Epithelial cell of proximal tubule (primary cell): ENCODE measurements at regions not wholly inside any gene's neighbourhood (a gene's known extent, or its start where the extent isn't known, plus 50 kb on each side); places are given as distances from the start of the nearest gene placed in this dataset.

Experiments
- DNase-seq: peaks from one replicate; pipeline ENCODE4 v3.0.0-alpha.2; 2011; ENCODE audit warnings: low read depth
- H3K4me3 ChIP-seq: 2 replicates; pipeline ENCODE4 v1.5.1; 2011; ENCODE audit warnings: low read depth, mild to moderate bottlenecking, low read length
- CTCF ChIP-seq: conservative IDR thresholded peaks from 2 replicates; pipeline ENCODE4 v1.5.1; 2012; ENCODE audit warnings: low read depth, mild to moderate bottlenecking, low read length

GRCh38 chr2:204175552-204176271, 239.1 kb downstream of the ICOS start:
- DNase-seq, result no peak
- TF ChIP-seq CTCF, result no peak

GRCh38 chr2:204176306-204176705, 239.7 kb downstream of the ICOS start:
- no peak for DNase-seq
- no peak overlapping the region for H3K4me3 ChIP-seq
- TF ChIP-seq CTCF, result no peak

More at GRCh38 chr2:204175552-204176271, 239.1 kb downstream of the ICOS start:
- no peak overlapping the region for H3K4me3 ChIP-seq

GRCh38 chr2:204177251-204177976, 240.9 kb downstream of the ICOS start:
- no peak for DNase-seq
- no peak overlapping the region for H3K4me3 ChIP-seq
- no peak for TF ChIP-seq CTCF

- peak; percentile 71 for TF ChIP-seq CTCF
- no peak for DNase-seq
Measured at GRCh38 chr2:204177977-204178522, 241.5 kb downstream of the ICOS start.

GRCh38 chr2:204180649-204181048, 244.1 kb downstream of the ICOS start:
- no peak for DNase-seq
- H3K4me3 ChIP-seq, result no peak overlapping the region
- TF ChIP-seq CTCF, result no peak

More at GRCh38 chr2:204177977-204178522, 241.5 kb downstream of the ICOS start:
- H3K4me3 ChIP-seq, result no peak overlapping the region

- DNase-seq, result no peak
- H3K4me3 ChIP-seq, result no peak overlapping the region
- no peak for TF ChIP-seq CTCF
Measured at GRCh38 chr2:204183608-204184007, 247.0 kb downstream of the ICOS start.
